ENCODE measurements at regions not wholly inside any gene's neighbourhood (a gene's known extent, or its start where the extent isn't known, plus 50 kb on each side); places are given as distances from the start of the nearest gene placed in this dataset.
"Not testable (repeated sequence)": the region's sequence is repeated elsewhere in the genome, so short reads cannot be mapped to it uniquely, and the experiment has no call there.

- no peaks in the 10 kb centered on the region for H3K36me3 ChIP-seq
- TF ChIP-seq EP300 (IDR thresholded peaks at IDR 0.05) (no peak), POLR2A (IDR thresholded peaks at IDR 0.05) (no peak), CTCF (IDR thresholded peaks at IDR 0.05) (no peak), POLR2AphosphoS5 (IDR thresholded peaks at IDR 0.05) (no peak)
- H3K9me3 ChIP-seq = peaks cover 0 to 5% (median 0%) of the 10 kb centered on the region in 3 donors
- 88 to 100% methylated on average over 2 of the region's 2 CpGs for WGBS, 2 donors (ENCODE audit: low coverage in 1 of 2)
- H3K27ac ChIP-seq = no peak overlapping the region
- H3K27me3 ChIP-seq = no peaks in the 10 kb centered on the region
- H3K4me3 ChIP-seq = no peak overlapping the region
- H3K4me1 ChIP-seq = peaks cover 0 to 15% (median 0%) of the 10 kb centered on the region in 3 donors
- no peak for ATAC-seq
Measured at GRCh38 chr5:90050103-90050502, 359.5 kb downstream of the CETN3 start.

GRCh38 chr5:90047113-90047512 lies 362.4 kb downstream of the CETN3 start:
- no peaks in the 10 kb centered on the region for H3K36me3 ChIP-seq
- H3K4me1 ChIP-seq = peaks cover 0 to 15% (median 0%) of the 10 kb centered on the region in 3 donors
- H3K27me3 ChIP-seq = no peaks in the 10 kb centered on the region
- WGBS, 2 donors (ENCODE audit: low coverage in 1 of 2) = 63 to 76% methylated on average over 4 to 5 of the region's 5 CpGs
- ATAC-seq = no peak
- H3K9me3 ChIP-seq = peaks cover 0 to 10% (median 0%) of the 10 kb centered on the region in 3 donors
- no peak overlapping the region for H3K4me3 ChIP-seq
- no peak overlapping the region for H3K27ac ChIP-seq
- TF ChIP-seq POLR2A (IDR thresholded peaks at IDR 0.05) (no peak), EP300 (IDR thresholded peaks at IDR 0.05) (no peak), CTCF (IDR thresholded peaks at IDR 0.05) (no peak), POLR2AphosphoS5 (IDR thresholded peaks at IDR 0.05) (no peak)

GRCh38 chr5:90040082-90040481 lies 369.5 kb downstream of the CETN3 start:
- not testable (repeated sequence) for H3K27me3 ChIP-seq, H3K36me3 ChIP-seq, H3K27ac ChIP-seq, H3K4me3 ChIP-seq, H3K4me1 ChIP-seq, ATAC-seq
- H3K9me3 ChIP-seq = peaks cover 0 to 23% (median 0%) of the 10 kb centered on the region in 3 donors
- 93 to 96% methylated on average over 3 of the region's 4 CpGs for WGBS, 2 donors (ENCODE audit: low coverage in 1 of 2)

GRCh38 chr5:90037646-90038045 lies 371.9 kb downstream of the CETN3 start:
- WGBS, 2 donors (ENCODE audit: low coverage in 1 of 2) = 56 to 66% methylated on average over 4 of the region's 4 CpGs
- ATAC-seq = no peak
- TF ChIP-seq POLR2A (IDR thresholded peaks at IDR 0.05) (no peak), EP300 (IDR thresholded peaks at IDR 0.05) (no peak), POLR2AphosphoS5 (IDR thresholded peaks at IDR 0.05) (no peak), CTCF (IDR thresholded peaks at IDR 0.05) (no peak)

GRCh38 chr5:90022711-90023053 lies 386.9 kb downstream of the CETN3 start:
- TF ChIP-seq CTCF (IDR thresholded peaks at IDR 0.05) = no peak
- Histone ChIP-seq H3K36me3 (no peaks in the 10 kb centered on the region), H3K27ac (no peak overlapping the region), H3K27me3 (no peaks in the 10 kb centered on the region), H3K4me1 (no peaks in the 10 kb centered on the region), H3K9me3 (no peaks in the 10 kb centered on the region), H3K4me3 (no peak overlapping the region)
- no peak for ATAC-seq

More at GRCh38 chr5:90037646-90038045, 371.9 kb downstream of the CETN3 start:
- H3K9me3 ChIP-seq = peaks cover 0 to 39% (median 0%) of the 10 kb centered on the region in 3 donors
- no peak overlapping the region for H3K27ac ChIP-seq
- H3K4me1 ChIP-seq = no peaks in the 10 kb centered on the region
- H3K27me3 ChIP-seq = no peaks in the 10 kb centered on the region
- H3K36me3 ChIP-seq = no peaks in the 10 kb centered on the region
- no peak overlapping the region for H3K4me3 ChIP-seq
